ENCODE measurements at regions not wholly inside any gene's neighbourhood (a gene's known extent, or its start where the extent isn't known, plus 50 kb on each side); places are given as distances from the start of the nearest gene placed in this dataset.

DNA sequence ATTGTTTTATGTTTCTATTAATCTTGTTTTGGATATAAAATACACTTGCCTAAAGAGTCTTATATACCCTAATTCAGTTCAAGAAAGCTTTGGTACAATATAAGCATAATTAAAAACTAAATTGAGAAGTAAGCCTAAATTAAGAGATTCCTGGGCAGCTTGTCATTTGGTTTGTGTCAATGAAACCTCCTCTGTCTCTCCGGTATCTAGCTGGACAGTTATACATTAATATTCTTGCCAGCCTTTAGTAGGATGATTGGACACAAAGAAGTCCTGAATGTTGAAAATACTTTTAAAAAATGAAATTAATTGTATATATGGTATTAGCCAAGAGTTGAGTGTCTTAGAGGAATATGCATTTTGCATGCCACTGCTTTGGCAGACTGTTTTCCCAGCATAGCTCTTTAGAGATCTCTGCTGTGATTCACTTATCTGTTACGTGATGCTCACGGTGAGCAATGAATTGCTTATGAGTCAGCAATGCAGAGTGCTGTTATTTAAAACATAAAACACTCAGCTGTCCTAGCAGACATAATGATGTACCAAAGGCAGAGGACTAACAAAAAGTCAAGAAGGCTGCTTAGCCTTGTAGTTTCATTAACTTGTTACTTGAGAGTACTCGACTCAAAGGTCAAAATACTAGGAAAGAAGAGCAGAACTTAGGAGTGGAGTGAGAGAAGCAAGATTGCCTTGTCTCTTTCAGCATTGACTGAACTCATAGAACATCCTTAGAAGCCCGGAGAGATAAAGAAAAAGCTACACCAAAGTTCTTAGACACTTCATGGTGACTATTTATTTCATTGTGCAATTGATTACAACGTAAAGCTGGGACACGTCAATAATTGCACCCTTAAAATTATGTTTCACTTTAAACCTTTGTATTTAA is 1296.1 kb upstream of the PCDH7 start:
- no peak for FAIRE-seq

DNA sequence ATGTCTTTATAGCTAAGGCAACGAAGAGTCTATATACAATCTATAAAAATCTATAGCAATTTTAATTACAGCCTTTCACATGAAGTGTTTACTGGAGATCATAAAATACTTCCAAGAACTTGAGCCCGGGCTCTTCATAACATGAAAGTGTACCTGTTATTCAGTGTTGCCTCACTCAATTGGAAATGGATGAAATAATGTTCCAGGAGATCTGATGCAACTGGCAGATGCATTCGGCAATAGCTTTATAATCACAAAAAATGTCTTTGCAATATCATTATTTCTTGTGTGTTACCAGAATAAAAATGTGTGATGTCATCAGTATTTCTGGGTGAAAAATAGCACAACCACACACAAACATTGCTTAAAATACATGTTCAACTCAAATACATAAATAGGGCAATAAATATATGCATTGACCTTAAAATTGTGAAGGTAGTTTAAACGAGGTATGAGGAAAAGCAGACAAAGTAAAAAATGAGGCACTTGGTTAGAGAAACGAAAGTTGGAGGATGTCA is 1266.8 kb upstream of the PCDH7 start:
- DNase-seq = no peak
- no peak overlapping the region for H3K9ac ChIP-seq (ENCODE audit: low read length in 3 of 3)
- H3K27me3 ChIP-seq (ENCODE audit: control insufficient read depth, insufficient read depth, low read length) = no peaks in the 10 kb centered on the region
- no peaks in the 10 kb centered on the region for H3K9me3 ChIP-seq (ENCODE audit: control insufficient read depth in 2 of 3, insufficient read depth in 1 of 3, low read length in 3 of 3)
- no peak overlapping the region for H3K4me3 ChIP-seq (ENCODE audit: low read length in 3 of 3)
- no peaks in the 10 kb centered on the region for H3K36me3 ChIP-seq (ENCODE audit: control insufficient read depth in 2 of 3, insufficient read depth in 3 of 3, low read length in 3 of 3)
- no peak for TF ChIP-seq CTCF (IDR thresholded peaks at IDR 0.05; ENCODE audit: borderline replicate concordance, extremely low read depth, insufficient read depth)
- no peaks in the 10 kb centered on the region for H3K4me1 ChIP-seq (ENCODE audit: control insufficient read depth in 2 of 3, insufficient read depth in 2 of 3, low read depth in 1 of 3, low read length in 3 of 3)
- no peak for FAIRE-seq
- intact Hi-C loops (cut with DNase I) = no loop called here
- H3K27ac ChIP-seq (ENCODE audit: low read depth in 2 of 2, low read length in 2 of 2) = no peak overlapping the region

More for the DNA sequence above, 1296.1 kb upstream of the PCDH7 start:
- Histone ChIP-seq H3K9ac (ENCODE audit: low read length in 3 of 3) (no peak overlapping the region), H3K36me3 (ENCODE audit: control insufficient read depth in 2 of 3, insufficient read depth in 3 of 3, low read length in 3 of 3) (no peaks in the 10 kb centered on the region), H3K9me3 (ENCODE audit: control insufficient read depth in 2 of 3, insufficient read depth in 1 of 3, low read length in 3 of 3) (no peaks in the 10 kb centered on the region), H3K4me3 (ENCODE audit: low read length in 3 of 3) (no peak overlapping the region), H3K27me3 (ENCODE audit: control insufficient read depth, insufficient read depth, low read length) (no peaks in the 10 kb centered on the region), H3K4me1 (ENCODE audit: control insufficient read depth in 2 of 3, insufficient read depth in 2 of 3, low read depth in 1 of 3, low read length in 3 of 3) (no peaks in the 10 kb centered on the region), H3K27ac (ENCODE audit: low read depth in 2 of 2, low read length in 2 of 2) (no peak overlapping the region)
- no peak for TF ChIP-seq CTCF (IDR thresholded peaks at IDR 0.05; ENCODE audit: borderline replicate concordance, extremely low read depth, insufficient read depth)
- peak in 1 of 5 donors; percentile 1 for DNase-seq
- intact Hi-C loops (cut with DNase I) = no loop called here

- no peak for TF ChIP-seq CTCF (IDR thresholded peaks at IDR 0.05; ENCODE audit: borderline replicate concordance, extremely low read depth, insufficient read depth)
- Histone ChIP-seq H3K36me3 (ENCODE audit: control insufficient read depth in 2 of 3, insufficient read depth in 3 of 3, low read length in 3 of 3) (no peaks in the 10 kb centered on the region), H3K9me3 (ENCODE audit: control insufficient read depth in 2 of 3, insufficient read depth in 1 of 3, low read length in 3 of 3) (no peaks in the 10 kb centered on the region), H3K4me1 (ENCODE audit: control insufficient read depth in 2 of 3, insufficient read depth in 2 of 3, low read depth in 1 of 3, low read length in 3 of 3) (no peaks in the 10 kb centered on the region), H3K27ac (ENCODE audit: low read depth in 2 of 2, low read length in 2 of 2) (no peak overlapping the region), H3K27me3 (ENCODE audit: control insufficient read depth, insufficient read depth, low read length) (no peaks in the 10 kb centered on the region), H3K9ac (ENCODE audit: low read length in 3 of 3) (no peak overlapping the region), H3K4me3 (ENCODE audit: low read length in 3 of 3) (no peak overlapping the region)
- intact Hi-C loops (cut with DNase I) = no loop called here
- no peak for DNase-seq
- FAIRE-seq = no peak
Measured at GRCh38 chr4:29459926-29460325, 1260.2 kb upstream of the PCDH7 start.
